Superior temporal gyrus (tissue), 1 donor: ENCODE measurements at regions not wholly inside any gene's neighbourhood (a gene's known extent, or its start where the extent isn't known, plus 50 kb on each side); places are given as distances from the start of the nearest gene placed in this dataset.

Experiments
- DNase-seq: peaks from one replicate; pipeline ENCODE4 v3.0.0-alpha.2; 2016; ENCODE audit errors: extremely low spot score

DNA sequence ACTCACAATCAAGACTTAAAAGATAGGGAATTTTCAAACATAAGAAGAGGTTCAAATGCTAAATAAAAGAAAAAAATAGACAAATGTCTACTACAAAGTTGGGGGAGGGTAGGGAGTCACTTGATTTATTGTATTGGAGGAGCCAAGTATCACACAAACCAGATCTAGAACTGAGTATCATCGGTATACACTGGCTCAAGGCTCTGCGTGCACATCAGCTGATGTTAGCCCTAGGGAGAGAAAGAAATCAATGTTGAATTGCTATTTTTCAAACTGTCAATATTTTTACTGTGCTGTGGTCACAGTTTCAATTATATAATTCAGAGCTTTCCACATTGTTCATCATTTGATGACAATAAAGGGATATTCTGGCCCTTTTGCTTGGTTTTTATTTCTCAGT lies 54.9 kb upstream of the RXFP2 start:
- no peak for DNase-seq

DNA sequence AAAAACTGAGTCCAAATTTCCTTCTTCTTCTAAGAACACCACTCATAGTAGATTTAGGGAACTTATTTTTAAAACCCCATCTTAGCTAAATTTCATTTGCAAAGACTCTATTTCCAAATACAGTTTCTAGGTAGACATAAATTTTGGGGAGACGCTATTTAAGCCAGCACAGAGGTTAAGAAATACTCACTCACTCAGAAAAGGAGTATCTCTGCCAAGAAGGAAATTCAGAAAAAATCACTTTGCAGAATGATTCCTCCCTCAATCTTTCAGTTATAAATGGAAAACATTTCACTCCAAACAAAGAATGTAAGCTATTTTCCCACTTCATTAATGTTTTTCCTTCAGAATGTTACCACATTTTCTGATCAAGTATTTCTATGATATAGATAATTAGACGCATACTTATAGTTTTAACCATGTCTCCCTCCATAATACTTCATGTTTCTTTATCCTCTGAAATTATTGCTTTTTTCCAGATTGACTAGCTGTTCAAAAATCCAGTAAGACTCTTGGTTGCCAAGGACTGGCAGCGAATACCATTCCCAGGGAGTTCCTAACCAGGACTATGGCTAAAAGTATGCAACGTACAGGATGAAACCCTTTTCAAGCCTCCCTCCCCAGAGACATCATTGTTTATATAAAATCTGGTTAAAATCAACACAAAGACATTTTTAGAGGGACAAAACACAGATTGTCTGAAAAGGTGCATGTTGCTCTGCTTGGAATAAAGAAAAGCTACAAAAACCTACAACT lies 52.5 kb upstream of the RXFP2 start:
- DNase-seq, result no peak
